GM04503 (cell line): ENCODE measurements at regions not wholly inside any gene's neighbourhood (a gene's known extent, or its start where the extent isn't known, plus 50 kb on each side); places are given as distances from the start of the nearest gene placed in this dataset.

Experiments used
- DNase-seq: peaks from one replicate; pipeline ENCODE4 v3.0.0-alpha.2; 2012; ENCODE audit warnings: low read depth

- DNase-seq, result no peak
Observed at GRCh38 chr2:142330458-142330857, 199.6 kb upstream of the LRP1B start.

- DNase-seq, result no peak
Observed at GRCh38 chr2:142325870-142326269, 195.1 kb upstream of the LRP1B start.

- no peak for DNase-seq
Observed at GRCh38 chr2:142323206-142323605, 192.4 kb upstream of the LRP1B start.

GRCh38 chr2:142321706-142322280 is 191.0 kb upstream of the LRP1B start:
- DNase-seq, result no peak

- DNase-seq, result no peak
Observed at GRCh38 chr2:142320067-142320466, 189.3 kb upstream of the LRP1B start.

GRCh38 chr2:142316049-142316448 is 185.2 kb upstream of the LRP1B start:
- no peak for DNase-seq

- no peak for DNase-seq
Observed at GRCh38 chr2:142315346-142315745, 184.5 kb upstream of the LRP1B start.

- no peak for DNase-seq
Observed at GRCh38 chr2:142314164-142314563, 183.3 kb upstream of the LRP1B start.

- no peak for DNase-seq
Observed at GRCh38 chr2:142310530-142310929, 179.7 kb upstream of the LRP1B start.

- no peak for DNase-seq
Observed at GRCh38 chr2:142308744-142309143, 177.9 kb upstream of the LRP1B start.

GRCh38 chr2:142307616-142308115 is 176.8 kb upstream of the LRP1B start:
- no peak for DNase-seq

GRCh38 chr2:142307086-142307485 is 176.3 kb upstream of the LRP1B start:
- DNase-seq, result no peak

- DNase-seq, result no peak
Observed at GRCh38 chr2:142306131-142306530, 175.3 kb upstream of the LRP1B start.

- no peak for DNase-seq
Observed at GRCh38 chr2:142300517-142300916, 169.7 kb upstream of the LRP1B start.

GRCh38 chr2:142299021-142299420 is 168.2 kb upstream of the LRP1B start:
- DNase-seq, result no peak

GRCh38 chr2:142294225-142294624 is 163.4 kb upstream of the LRP1B start:
- DNase-seq, result no peak

- DNase-seq, result peak; percentile 8
Observed at GRCh38 chr2:142291969-142292368, 161.2 kb upstream of the LRP1B start.

- no peak for DNase-seq
Observed at GRCh38 chr2:142290931-142291330, 160.1 kb upstream of the LRP1B start.

GRCh38 chr2:142286618-142287017 is 155.8 kb upstream of the LRP1B start:
- no peak for DNase-seq

GRCh38 chr2:142285480-142285879 is 154.7 kb upstream of the LRP1B start:
- DNase-seq, result no peak

- peak; percentile 5 for DNase-seq
Observed at GRCh38 chr2:142284336-142284735, 153.5 kb upstream of the LRP1B start.

- no peak for DNase-seq
Observed at GRCh38 chr2:142280831-142281230, 150.0 kb upstream of the LRP1B start.

- no peak for DNase-seq
Observed at GRCh38 chr2:142270990-142271389, 140.2 kb upstream of the LRP1B start.

- no peak for DNase-seq
Observed at GRCh38 chr2:142270291-142270690, 139.5 kb upstream of the LRP1B start.

- DNase-seq, result no peak
Observed at GRCh38 chr2:142259356-142259755, 128.5 kb upstream of the LRP1B start.
